ENCODE measurements at regions not wholly inside any gene's neighbourhood (a gene's known extent, or its start where the extent isn't known, plus 50 kb on each side); places are given as distances from the start of the nearest gene placed in this dataset.

GRCh38 chr1:59164371-59164770, 132.5 kb upstream of the FGGY start:
- TF ChIP-seq POLR2A (IDR thresholded peaks at IDR 0.05), result no peak
- no peak for TF ChIP-seq CTCF (IDR thresholded peaks at IDR 0.05)
